MG63 (cell line): ENCODE measurements at regions not wholly inside any gene's neighbourhood (a gene's known extent, or its start where the extent isn't known, plus 50 kb on each side); places are given as distances from the start of the nearest gene placed in this dataset.
"Not testable (repeated sequence)": the region's sequence is repeated elsewhere in the genome, so short reads cannot be mapped to it uniquely, and the experiment has no call there.

Source experiments
- DNase-seq: peaks from one replicate; pipeline ENCODE4 v3.0.0-alpha.2; 2020
- H3K27me3 ChIP-seq: fragments of 250-450 bp; sonication (Bioruptor Pico); 2 replicates; pipeline ENCODE4 v1.5.1; 2020; ENCODE audit warnings: mild to moderate bottlenecking, moderate library complexity
- H3K36me3 ChIP-seq: fragments of 250-450 bp; sonication (Bioruptor Pico); 2 replicates; pipeline ENCODE4 v1.5.1; 2020; ENCODE audit warnings: mild to moderate bottlenecking, moderate library complexity
- H3K4me3 ChIP-seq: fragments of 250-450 bp; sonication (Bioruptor Pico); 2 replicates; pipeline ENCODE4 v1.5.1; 2020; ENCODE audit warnings: mild to moderate bottlenecking, moderate library complexity
- H3K9me3 ChIP-seq: fragments of 250-450 bp; sonication (Bioruptor Pico); 2 replicates; pipeline ENCODE4 v1.5.1; 2020; ENCODE audit warnings: mild to moderate bottlenecking, moderate library complexity

- Histone ChIP-seq H3K36me3 (no peaks in the 10 kb centered on the region), H3K9me3 (no peaks in the 10 kb centered on the region), H3K27me3 (no peaks in the 10 kb centered on the region), H3K4me3 (no peak overlapping the region)
- no peak for DNase-seq
Measured at GRCh38 chr10:3578682-3579081, 206.3 kb downstream of the KLF6 start.

GRCh38 chr10:3578159-3578558 is 206.8 kb downstream of the KLF6 start:
- no peak for DNase-seq
- H3K9me3 ChIP-seq: no peaks in the 10 kb centered on the region
- H3K27me3 ChIP-seq: no peaks in the 10 kb centered on the region
- H3K4me3 ChIP-seq: no peak overlapping the region
- H3K36me3 ChIP-seq: no peaks in the 10 kb centered on the region

DNA sequence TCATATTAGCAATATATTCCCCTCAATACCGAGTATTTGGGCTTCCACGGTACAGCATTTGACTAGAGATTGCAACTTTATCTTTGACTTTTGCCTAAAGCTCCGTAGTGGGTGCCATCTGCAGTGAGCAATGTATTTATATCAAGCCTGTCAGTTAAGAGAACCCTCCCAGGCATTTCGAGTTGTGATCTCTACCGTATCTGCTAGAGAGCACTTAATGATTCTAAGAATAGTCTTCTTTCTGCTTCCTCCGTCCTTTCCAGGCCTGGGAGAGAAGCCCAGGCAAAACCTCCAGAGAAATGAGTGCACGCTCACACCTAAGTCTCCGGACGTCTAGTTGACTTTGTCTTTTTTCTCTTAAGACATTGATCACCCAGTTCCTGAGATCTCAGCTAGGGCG is 210.6 kb downstream of the KLF6 start:
- H3K36me3 ChIP-seq: no peaks in the 10 kb centered on the region
- H3K27me3 ChIP-seq: no peaks in the 10 kb centered on the region
- no peaks in the 10 kb centered on the region for H3K9me3 ChIP-seq
- no peak overlapping the region for H3K4me3 ChIP-seq
- no peak for DNase-seq

GRCh38 chr10:3573498-3573897 is 211.5 kb downstream of the KLF6 start:
- H3K36me3 ChIP-seq: no peaks in the 10 kb centered on the region

GRCh38 chr10:3571310-3571825 is 213.6 kb downstream of the KLF6 start:
- no peak overlapping the region for H3K4me3 ChIP-seq
- no peak for DNase-seq
- no peaks in the 10 kb centered on the region for H3K36me3 ChIP-seq
- H3K27me3 ChIP-seq: no peaks in the 10 kb centered on the region
- H3K9me3 ChIP-seq: no peaks in the 10 kb centered on the region; the same call in 1 of the 2 replicates

More at GRCh38 chr10:3573498-3573897, 211.5 kb downstream of the KLF6 start:
- DNase-seq: no peak
- Histone ChIP-seq H3K4me3 (no peak overlapping the region), H3K9me3 (no peaks in the 10 kb centered on the region), H3K27me3 (no peaks in the 10 kb centered on the region)

- peak; percentile 5 for DNase-seq
- no peak overlapping the region for H3K4me3 ChIP-seq
- no peaks in the 10 kb centered on the region for H3K27me3 ChIP-seq
- no peaks in the 10 kb centered on the region for H3K36me3 ChIP-seq
- no peaks in the 10 kb centered on the region; the same call in 1 of the 2 replicates for H3K9me3 ChIP-seq
Measured at GRCh38 chr10:3570855-3571266, 214.1 kb downstream of the KLF6 start.

DNA sequence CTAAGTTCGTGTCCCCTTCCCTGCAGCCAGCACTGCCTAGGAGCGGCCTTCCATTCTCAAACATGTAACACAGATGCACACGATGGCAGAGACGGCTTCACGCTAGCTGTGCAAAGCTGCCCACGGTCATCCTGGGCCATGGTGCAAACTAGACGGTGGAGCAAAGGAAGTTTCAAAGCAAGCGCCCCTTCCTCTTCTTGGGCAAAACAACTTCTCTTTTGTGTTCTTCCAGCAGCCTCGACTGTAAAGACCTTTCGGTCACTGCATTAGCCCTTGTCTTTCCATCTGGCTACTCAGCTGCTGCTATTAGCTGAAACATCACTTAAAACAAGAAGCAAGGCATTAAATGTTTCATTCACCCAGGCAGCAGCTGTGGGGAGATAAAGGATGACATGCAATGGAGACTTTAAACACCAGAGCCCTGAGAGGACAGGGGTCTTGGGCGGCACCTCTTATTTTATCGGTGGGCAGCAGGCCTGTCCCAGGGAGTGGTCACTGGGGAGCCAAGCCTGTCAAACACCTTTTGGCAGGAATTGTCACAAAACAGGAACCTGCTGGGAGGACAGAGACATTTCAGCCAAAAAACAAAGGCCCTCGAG is 214.8 kb downstream of the KLF6 start:
- Histone ChIP-seq H3K36me3 (no peaks in the 10 kb centered on the region), H3K9me3 (no peaks in the 10 kb centered on the region; the same call in 1 of the 2 replicates), H3K27me3 (no peaks in the 10 kb centered on the region), H3K4me3 (no peak overlapping the region)
- no peak for DNase-seq

- Histone ChIP-seq H3K27me3 (no peaks in the 10 kb centered on the region), H3K4me3 (no peak overlapping the region), H3K36me3 (no peaks in the 10 kb centered on the region), H3K9me3 (no peaks in the 10 kb centered on the region; the same call in 1 of the 2 replicates)
- no peak for DNase-seq
Measured at GRCh38 chr10:3568983-3569382, 216.0 kb downstream of the KLF6 start.

DNA sequence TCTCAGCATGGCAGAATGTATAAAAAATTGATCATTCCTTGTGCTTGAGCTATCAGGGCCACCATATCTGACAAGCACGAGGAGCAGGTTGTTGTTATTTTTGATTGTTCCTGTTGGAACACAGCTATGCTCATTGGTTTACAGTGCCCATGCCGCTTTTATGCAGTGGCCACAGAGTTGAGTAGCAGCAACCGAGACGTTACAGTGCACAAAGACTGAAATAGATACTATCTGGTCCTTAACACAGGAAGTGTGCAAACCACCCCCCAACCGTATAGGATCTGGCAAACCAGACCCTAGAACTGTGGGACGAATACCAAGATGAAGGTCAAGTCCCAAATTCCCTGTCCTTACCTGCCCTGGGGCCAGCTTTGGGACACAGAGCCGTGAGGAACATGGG is 216.6 kb downstream of the KLF6 start:
- Histone ChIP-seq H3K36me3 (no peaks in the 10 kb centered on the region), H3K4me3 (no peak overlapping the region), H3K27me3 (no peaks in the 10 kb centered on the region), H3K9me3 (no peaks in the 10 kb centered on the region; the same call in 1 of the 2 replicates)
- DNase-seq: no peak

GRCh38 chr10:3567291-3567963 is 217.6 kb downstream of the KLF6 start:
- Histone ChIP-seq H3K36me3 (no peaks in the 10 kb centered on the region), H3K4me3 (no peak overlapping the region), H3K27me3 (no peaks in the 10 kb centered on the region), H3K9me3 (no peaks in the 10 kb centered on the region; the same call in 1 of the 2 replicates)
- DNase-seq: no peak

DNA sequence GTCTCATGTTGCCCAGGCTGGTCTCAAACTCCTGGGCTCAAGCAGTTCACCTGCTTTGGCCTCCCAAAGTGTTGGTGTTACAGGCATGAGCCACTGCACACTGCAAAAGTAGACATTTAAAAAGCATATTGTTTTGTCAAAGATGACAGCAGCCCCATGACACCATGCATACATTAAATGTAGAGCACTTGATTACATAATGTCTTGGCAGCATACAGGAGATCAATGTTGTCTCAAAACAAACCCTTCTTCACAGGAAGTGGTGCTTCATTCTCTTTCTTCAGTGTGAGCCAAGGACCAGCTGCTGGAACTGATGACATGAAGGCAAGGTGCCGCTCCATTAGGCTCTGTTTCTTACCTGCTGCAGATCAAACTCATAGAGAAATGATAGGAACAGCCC is 218.4 kb downstream of the KLF6 start:
- H3K36me3 ChIP-seq: no peaks in the 10 kb centered on the region
- no peaks in the 10 kb centered on the region for H3K27me3 ChIP-seq
- no peak for DNase-seq
- H3K4me3 ChIP-seq: no peak overlapping the region
- H3K9me3 ChIP-seq: no peaks in the 10 kb centered on the region; the same call in 1 of the 2 replicates

GRCh38 chr10:3564346-3565002 is 220.5 kb downstream of the KLF6 start:
- Histone ChIP-seq H3K4me3 (no peak overlapping the region), H3K9me3 (no peaks in the 10 kb centered on the region; the same call in 1 of the 2 replicates), H3K36me3 (no peaks in the 10 kb centered on the region), H3K27me3 (no peaks in the 10 kb centered on the region)
- DNase-seq: no peak

DNA sequence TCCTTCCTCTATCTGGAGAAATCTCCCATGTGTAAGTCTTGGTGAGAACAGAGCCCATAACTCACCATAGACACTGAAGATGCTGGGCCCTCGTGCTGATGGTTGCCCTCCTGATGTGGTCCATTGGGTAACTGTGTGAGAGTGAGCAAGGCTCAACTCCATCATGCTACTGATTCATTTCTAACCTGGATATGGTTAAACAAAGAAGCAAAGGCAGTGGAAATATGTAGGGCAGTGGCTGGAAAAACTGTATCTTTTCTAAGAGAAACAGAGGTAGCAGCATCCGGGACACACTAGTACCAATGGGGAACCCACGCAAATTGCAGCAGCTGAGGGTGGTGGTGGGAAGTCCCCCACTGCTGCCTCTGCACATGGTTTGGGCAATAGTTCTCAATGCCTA is 221.7 kb downstream of the KLF6 start:
- no peak overlapping the region for H3K4me3 ChIP-seq
- no peaks in the 10 kb centered on the region; the same call in 1 of the 2 replicates for H3K9me3 ChIP-seq
- no peaks in the 10 kb centered on the region for H3K27me3 ChIP-seq
- no peaks in the 10 kb centered on the region for H3K36me3 ChIP-seq
- no peak for DNase-seq

DNA sequence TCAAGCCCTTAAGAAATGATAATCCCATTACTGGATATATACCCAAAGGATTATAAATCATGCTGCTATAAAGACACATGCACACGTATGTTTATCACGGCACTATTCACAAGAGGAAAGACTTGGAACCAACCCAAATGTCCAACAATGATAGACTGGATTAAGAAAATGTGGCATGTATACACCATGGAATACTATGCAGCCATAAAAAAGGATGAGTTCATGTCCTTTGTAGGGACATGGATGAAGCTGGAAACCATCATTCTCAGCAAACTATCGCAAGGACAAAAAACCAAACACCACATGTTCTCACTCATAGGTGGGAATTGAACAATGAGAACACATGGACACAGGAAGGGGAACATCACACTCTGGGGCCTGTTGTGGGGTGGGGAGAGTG is 224.4 kb downstream of the KLF6 start:
- not testable (repeated sequence) for H3K36me3 ChIP-seq, H3K4me3 ChIP-seq, H3K27me3 ChIP-seq, H3K9me3 ChIP-seq, DNase-seq

GRCh38 chr10:3559527-3559926 is 225.5 kb downstream of the KLF6 start:
- DNase-seq: no peak
- no peaks in the 10 kb centered on the region for H3K27me3 ChIP-seq
- no peak overlapping the region for H3K4me3 ChIP-seq
- H3K36me3 ChIP-seq: no peaks in the 10 kb centered on the region
- H3K9me3 ChIP-seq: no peaks in the 10 kb centered on the region

- no peak for DNase-seq
Measured at GRCh38 chr10:3559011-3559410, 226.0 kb downstream of the KLF6 start.

DNA sequence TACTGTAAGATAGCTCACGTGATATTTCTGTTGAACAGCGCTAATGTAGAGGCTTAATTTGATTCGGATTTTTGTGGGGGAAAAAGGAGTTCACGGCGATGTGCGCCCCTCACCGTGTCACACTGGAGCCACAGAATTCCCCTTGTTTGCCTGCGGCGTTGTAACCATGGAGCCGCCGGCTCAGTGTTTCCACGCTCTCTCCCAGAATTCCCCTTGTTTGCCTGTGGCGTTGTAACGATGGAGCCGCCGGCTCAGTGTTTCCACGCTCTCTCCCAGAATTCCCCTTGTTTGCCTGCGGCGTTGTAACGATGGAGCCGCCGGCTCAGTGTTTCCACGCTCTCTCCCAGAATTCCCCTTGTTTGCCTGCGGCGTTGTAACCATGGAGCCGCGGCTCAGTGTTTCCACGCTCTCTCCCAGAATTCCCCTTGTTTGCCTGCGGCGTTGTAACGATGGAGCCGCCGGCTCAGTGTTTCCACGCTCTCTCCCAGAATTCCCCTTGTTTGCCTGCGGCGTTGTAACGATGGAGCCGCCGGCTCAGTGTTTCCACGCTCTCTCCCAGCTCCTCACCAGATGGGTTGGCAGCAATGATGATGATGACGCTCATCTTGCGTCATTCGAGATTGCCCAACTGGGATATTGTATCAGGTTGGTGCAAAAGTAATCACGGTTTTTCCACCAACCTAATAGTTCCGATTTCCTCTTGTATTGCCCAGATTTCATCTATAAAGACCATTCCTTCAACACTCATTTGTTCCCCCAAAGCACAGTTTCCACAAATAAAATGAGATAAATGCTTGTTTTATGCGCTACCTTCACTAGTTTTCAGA is 228.6 kb downstream of the KLF6 start:
- H3K36me3 ChIP-seq, H3K27me3 ChIP-seq, DNase-seq, H3K9me3 ChIP-seq, H3K4me3 ChIP-seq: not testable (repeated sequence)

More at GRCh38 chr10:3559011-3559410, 226.0 kb downstream of the KLF6 start:
- H3K36me3 ChIP-seq: no peaks in the 10 kb centered on the region
- H3K4me3 ChIP-seq: no peak overlapping the region
- no peaks in the 10 kb centered on the region for H3K27me3 ChIP-seq
- H3K9me3 ChIP-seq: no peaks in the 10 kb centered on the region
